ENCODE measurements at regions not wholly inside any gene's neighbourhood (a gene's known extent, or its start where the extent isn't known, plus 50 kb on each side); places are given as distances from the start of the nearest gene placed in this dataset.

DNA sequence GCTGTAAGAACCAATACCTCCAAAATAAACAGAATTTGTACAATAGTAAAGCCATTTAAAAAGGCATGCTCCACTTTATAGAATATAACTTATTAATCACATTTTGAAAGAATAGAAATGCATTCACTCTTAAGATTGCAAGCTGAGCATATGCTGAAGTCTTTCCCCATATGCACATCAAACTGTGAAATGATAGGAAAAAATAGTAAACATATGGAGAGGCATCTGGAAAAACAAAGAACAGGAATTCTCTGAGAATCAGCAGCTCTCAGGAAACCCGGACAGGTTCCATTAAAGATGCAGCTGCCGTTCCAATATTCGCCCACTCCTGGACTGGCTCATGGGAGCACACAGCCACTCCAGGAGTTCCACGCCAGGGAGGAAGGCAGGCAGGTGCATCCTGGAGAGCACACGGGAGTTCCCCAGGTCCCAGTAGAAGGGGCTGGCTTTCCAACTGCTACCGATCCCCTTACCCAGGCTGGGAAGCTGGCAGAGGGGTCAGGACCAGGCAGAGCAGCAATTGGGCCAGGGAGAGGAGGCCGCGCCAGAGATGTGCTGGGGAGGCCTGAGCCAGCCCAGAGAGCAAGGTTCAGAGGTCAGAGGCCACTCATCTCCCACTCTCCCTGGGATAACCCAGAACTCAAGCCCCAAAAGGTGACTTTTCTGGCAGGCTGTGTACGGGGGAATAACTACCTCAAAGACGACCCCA lies 111.1 kb downstream of the DLL1 start:
- TF ChIP-seq, protein P1, sequence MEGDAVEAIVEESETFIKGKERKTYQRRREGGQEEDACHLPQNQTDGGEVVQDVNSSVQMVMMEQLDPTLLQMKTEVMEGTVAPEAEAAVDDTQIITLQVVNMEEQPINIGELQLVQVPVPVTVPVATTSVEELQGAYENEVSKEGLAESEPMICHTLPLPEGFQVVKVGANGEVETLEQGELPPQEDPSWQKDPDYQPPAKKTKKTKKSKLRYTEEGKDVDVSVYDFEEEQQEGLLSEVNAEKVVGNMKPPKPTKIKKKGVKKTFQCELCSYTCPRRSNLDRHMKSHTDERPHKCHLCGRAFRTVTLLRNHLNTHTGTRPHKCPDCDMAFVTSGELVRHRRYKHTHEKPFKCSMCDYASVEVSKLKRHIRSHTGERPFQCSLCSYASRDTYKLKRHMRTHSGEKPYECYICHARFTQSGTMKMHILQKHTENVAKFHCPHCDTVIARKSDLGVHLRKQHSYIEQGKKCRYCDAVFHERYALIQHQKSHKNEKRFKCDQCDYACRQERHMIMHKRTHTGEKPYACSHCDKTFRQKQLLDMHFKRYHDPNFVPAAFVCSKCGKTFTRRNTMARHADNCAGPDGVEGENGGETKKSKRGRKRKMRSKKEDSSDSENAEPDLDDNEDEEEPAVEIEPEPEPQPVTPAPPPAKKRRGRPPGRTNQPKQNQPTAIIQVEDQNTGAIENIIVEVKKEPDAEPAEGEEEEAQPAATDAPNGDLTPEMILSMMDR (IDR thresholded peaks at IDR 0.05), result no peak
- no peak for TF ChIP-seq POLR2A (IDR thresholded peaks at IDR 0.05)
